ENCODE measurements at regions not wholly inside any gene's neighbourhood (a gene's known extent, or its start where the extent isn't known, plus 50 kb on each side); places are given as distances from the start of the nearest gene placed in this dataset.
A peak's percentile ranks its signal among the peaks of the same experiment; 100 is the strongest.
"Not testable (repeated sequence)": the region's sequence is repeated elsewhere in the genome, so short reads cannot be mapped to it uniquely, and the experiment has no call there.

DNA sequence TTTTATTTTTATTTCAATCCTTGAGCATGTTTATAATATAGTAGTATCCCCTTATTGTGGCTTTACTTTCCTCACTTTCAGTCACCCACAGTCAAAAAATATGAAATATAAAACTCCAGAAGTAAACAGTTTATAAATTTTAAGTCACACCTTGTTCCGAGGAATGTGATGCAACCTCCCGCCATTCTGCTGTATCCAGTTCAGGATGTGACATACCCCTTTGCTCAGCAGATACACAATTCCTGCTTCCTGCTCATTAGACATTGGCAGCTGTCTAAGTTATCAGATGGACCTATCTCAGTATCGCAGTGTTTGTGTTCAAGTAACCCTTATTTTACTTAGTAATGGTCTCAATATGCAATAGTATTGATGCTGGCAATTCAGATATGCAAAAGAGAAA is 144.5 kb downstream of the POTEG start:
- H3K9ac ChIP-seq (ENCODE audit: insufficient read depth in 1 of 2, low read depth in 2 of 2, low read length in 2 of 2); BruUV-seq (replicated peaks); H3K27ac ChIP-seq (ENCODE audit: extremely low read depth, low read depth, low read length); H4K20me1 ChIP-seq (replicated peaks; ENCODE audit: control insufficient read depth, insufficient read depth, low read length); H3K79me2 ChIP-seq (ENCODE audit: control insufficient read depth, insufficient read depth, low read length); H3K9me1 ChIP-seq (ENCODE audit: control insufficient read depth, insufficient read depth, low read length); H3K9me3 ChIP-seq (replicated peaks; ENCODE audit: control insufficient read depth, insufficient read depth, low read depth, low read length); in situ Hi-C loops (cut with MboI); H3K36me3 ChIP-seq (ENCODE audit: control insufficient read depth, insufficient read depth, low read length); FAIRE-seq; H3K4me2 ChIP-seq (ENCODE audit: insufficient read depth, low read length); POLR2A ChIA-PET; intact Hi-C loops (cut with micrococcal nuclease); CTCF ChIA-PET (ENCODE audit: low intra/inter-chr PET ratio); H3K4me3 ChIP-seq; H3K4me1 ChIP-seq (replicated peaks in 1 of 2; ENCODE audit: control insufficient read depth in 2 of 2, insufficient read depth in 2 of 2, low read length in 2 of 2); H3K27me3 ChIP-seq (ENCODE audit: control insufficient read depth in 2 of 2, insufficient read depth in 2 of 2, low read length in 2 of 2); H2AFZ ChIP-seq (ENCODE audit: low read depth, low read length); TF ChIP-seq CEBPG (CRISPR knock-in tag; IDR thresholded peaks at IDR 0.05): not testable (repeated sequence)
- DNase-seq (ENCODE audit: extremely low read depth in 1 of 4, low spot score in 3 of 4) (peak in 1 of 4 experiments; percentile 2), ATAC-seq (peak; percentile 81)
- TF ChIP-seq CEBPG (tag; conservative IDR thresholded peaks at IDR 0.05 in 1 of 2, IDR thresholded peaks at IDR 0.05 in 1 of 2) (peak in 1 of 2 experiments; percentile 80; a peak in 2 of 4 replicates), GABPA (tag; conservative IDR thresholded peaks at IDR 0.05; ENCODE audit: low read depth) (peak; percentile 41)
- 7% methylated on average over 3 of the region's 3 CpGs for WGBS (ENCODE audit: insufficient coverage, low coverage, missing lambda C conversion rate)

DNA sequence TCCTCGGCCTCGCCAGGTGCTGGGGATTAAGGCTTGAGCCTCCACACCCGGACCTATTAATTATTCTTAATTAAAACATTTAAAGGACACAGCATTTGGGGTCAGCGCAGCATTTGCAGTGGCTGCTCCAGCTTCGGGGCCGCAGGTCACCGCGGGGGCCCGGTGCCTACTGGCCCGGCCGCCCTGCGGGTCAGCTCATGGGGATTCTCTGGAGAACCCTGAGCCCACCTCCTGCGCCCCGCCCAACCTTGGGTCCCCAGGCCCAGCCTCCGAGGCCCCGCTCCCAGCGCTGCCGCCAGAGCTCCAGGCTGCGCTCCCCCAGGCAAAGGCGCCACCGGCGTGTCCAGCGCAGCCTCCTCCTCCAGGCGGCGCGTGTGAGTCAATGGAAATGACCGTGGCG is 133.9 kb downstream of the POTEG start:
- BruUV-seq (replicated peaks); H3K9ac ChIP-seq (ENCODE audit: insufficient read depth in 1 of 2, low read depth in 2 of 2, low read length in 2 of 2); intact Hi-C loops (cut with micrococcal nuclease); H4K20me1 ChIP-seq (replicated peaks; ENCODE audit: control insufficient read depth, insufficient read depth, low read length); DNase-seq (ENCODE audit: extremely low read depth in 1 of 4, low spot score in 3 of 4); H3K4me1 ChIP-seq (replicated peaks in 1 of 2; ENCODE audit: control insufficient read depth in 2 of 2, insufficient read depth in 2 of 2, low read length in 2 of 2); POLR2A ChIA-PET; H3K27ac ChIP-seq (ENCODE audit: extremely low read depth, low read depth, low read length); H3K79me2 ChIP-seq (ENCODE audit: control insufficient read depth, insufficient read depth, low read length); H3K27me3 ChIP-seq (ENCODE audit: control insufficient read depth in 2 of 2, insufficient read depth in 2 of 2, low read length in 2 of 2); H3K9me3 ChIP-seq (replicated peaks; ENCODE audit: control insufficient read depth, insufficient read depth, low read depth, low read length); H3K4me2 ChIP-seq (ENCODE audit: insufficient read depth, low read length); FAIRE-seq; H3K9me1 ChIP-seq (ENCODE audit: control insufficient read depth, insufficient read depth, low read length); CTCF ChIA-PET (ENCODE audit: low intra/inter-chr PET ratio); H3K4me3 ChIP-seq; H2AFZ ChIP-seq (ENCODE audit: low read depth, low read length); H3K36me3 ChIP-seq (ENCODE audit: control insufficient read depth, insufficient read depth, low read length): not testable (repeated sequence)
- peak; percentile 29 for ATAC-seq
- WGBS (ENCODE audit: insufficient coverage, low coverage, missing lambda C conversion rate): 60% methylated on average over 1 of the region's 28 CpGs
- in situ Hi-C loops (cut with MboI): loop anchor here (10.0 kb wide), 1 partner anchor 205 kb away; no protein-coding TSS in a partner anchor

GRCh38 chr14:19300838-19301237 is 133.3 kb downstream of the POTEG start:
- ATAC-seq; FAIRE-seq; H3K9me1 ChIP-seq (ENCODE audit: control insufficient read depth, insufficient read depth, low read length); H3K4me1 ChIP-seq (replicated peaks in 1 of 2; ENCODE audit: control insufficient read depth in 2 of 2, insufficient read depth in 2 of 2, low read length in 2 of 2); CTCF ChIA-PET (ENCODE audit: low intra/inter-chr PET ratio); POLR2A ChIA-PET; H3K27me3 ChIP-seq (ENCODE audit: control insufficient read depth in 2 of 2, insufficient read depth in 2 of 2, low read length in 2 of 2); BruUV-seq (replicated peaks); H3K79me2 ChIP-seq (ENCODE audit: control insufficient read depth, insufficient read depth, low read length); H3K27ac ChIP-seq (ENCODE audit: extremely low read depth, low read depth, low read length); DNase-seq (ENCODE audit: extremely low read depth in 1 of 4, low spot score in 3 of 4); H3K9ac ChIP-seq (ENCODE audit: insufficient read depth in 1 of 2, low read depth in 2 of 2, low read length in 2 of 2); H3K36me3 ChIP-seq (ENCODE audit: control insufficient read depth, insufficient read depth, low read length); H4K20me1 ChIP-seq (replicated peaks; ENCODE audit: control insufficient read depth, insufficient read depth, low read length); intact Hi-C loops (cut with micrococcal nuclease); H2AFZ ChIP-seq (ENCODE audit: low read depth, low read length); H3K4me2 ChIP-seq (ENCODE audit: insufficient read depth, low read length); H3K4me3 ChIP-seq; H3K9me3 ChIP-seq (replicated peaks; ENCODE audit: control insufficient read depth, insufficient read depth, low read depth, low read length): not testable (repeated sequence)
- in situ Hi-C loops (cut with MboI): loop anchor here (10.0 kb wide), 1 partner anchor 206 kb away; no protein-coding TSS in a partner anchor
- 55% methylated on average over 14 of the region's 30 CpGs for WGBS (ENCODE audit: insufficient coverage, low coverage, missing lambda C conversion rate)

DNA sequence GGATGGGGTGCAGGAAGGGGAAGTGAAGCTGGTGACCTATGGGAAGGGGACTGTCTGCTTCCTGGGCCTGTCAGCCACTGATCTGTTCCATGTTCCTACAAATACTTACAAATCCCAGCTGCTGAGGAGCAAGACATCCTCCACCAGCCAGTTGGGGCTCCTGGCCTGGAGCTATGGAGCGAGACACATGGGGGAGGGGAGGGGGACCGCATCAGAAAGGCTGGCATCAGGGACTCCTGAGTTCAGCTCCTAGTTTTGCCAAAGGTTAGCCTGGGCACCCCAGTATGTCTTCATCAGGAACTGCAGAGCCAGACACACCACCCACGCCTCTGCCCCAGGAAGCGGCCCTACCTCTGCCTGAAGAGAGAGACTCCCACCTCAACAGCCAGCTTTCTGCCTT is 130.3 kb downstream of the POTEG start:
- H3K4me2 ChIP-seq (ENCODE audit: insufficient read depth, low read length): not testable (repeated sequence)
- in situ Hi-C loops (cut with MboI): loop anchor here (10.0 kb wide), 1 partner anchor 209 kb away; no protein-coding TSS in a partner anchor

More for the DNA sequence above, 130.3 kb downstream of the POTEG start:
- H3K27me3 ChIP-seq (ENCODE audit: control insufficient read depth in 2 of 2, insufficient read depth in 2 of 2, low read length in 2 of 2); CTCF ChIA-PET (ENCODE audit: low intra/inter-chr PET ratio); H3K79me2 ChIP-seq (ENCODE audit: control insufficient read depth, insufficient read depth, low read length); FAIRE-seq; H3K4me3 ChIP-seq; H4K20me1 ChIP-seq (replicated peaks; ENCODE audit: control insufficient read depth, insufficient read depth, low read length); H3K4me1 ChIP-seq (replicated peaks in 1 of 2; ENCODE audit: control insufficient read depth in 2 of 2, insufficient read depth in 2 of 2, low read length in 2 of 2); ATAC-seq; H3K9ac ChIP-seq (ENCODE audit: insufficient read depth in 1 of 2, low read depth in 2 of 2, low read length in 2 of 2); H3K9me1 ChIP-seq (ENCODE audit: control insufficient read depth, insufficient read depth, low read length); DNase-seq (ENCODE audit: extremely low read depth in 1 of 4, low spot score in 3 of 4); H3K27ac ChIP-seq (ENCODE audit: extremely low read depth, low read depth, low read length); intact Hi-C loops (cut with micrococcal nuclease); H3K9me3 ChIP-seq (replicated peaks; ENCODE audit: control insufficient read depth, insufficient read depth, low read depth, low read length); H3K36me3 ChIP-seq (ENCODE audit: control insufficient read depth, insufficient read depth, low read length); H2AFZ ChIP-seq (ENCODE audit: low read depth, low read length); POLR2A ChIA-PET; BruUV-seq (replicated peaks): not testable (repeated sequence)
- WGBS (ENCODE audit: insufficient coverage, low coverage, missing lambda C conversion rate): 71% methylated on average over 2 of the region's 4 CpGs
